ENCODE measurements at regions not wholly inside any gene's neighbourhood (a gene's known extent, or its start where the extent isn't known, plus 50 kb on each side); places are given as distances from the start of the nearest gene placed in this dataset.
"Not testable (repeated sequence)": the region's sequence is repeated elsewhere in the genome, so short reads cannot be mapped to it uniquely, and the experiment has no call there.

DNA sequence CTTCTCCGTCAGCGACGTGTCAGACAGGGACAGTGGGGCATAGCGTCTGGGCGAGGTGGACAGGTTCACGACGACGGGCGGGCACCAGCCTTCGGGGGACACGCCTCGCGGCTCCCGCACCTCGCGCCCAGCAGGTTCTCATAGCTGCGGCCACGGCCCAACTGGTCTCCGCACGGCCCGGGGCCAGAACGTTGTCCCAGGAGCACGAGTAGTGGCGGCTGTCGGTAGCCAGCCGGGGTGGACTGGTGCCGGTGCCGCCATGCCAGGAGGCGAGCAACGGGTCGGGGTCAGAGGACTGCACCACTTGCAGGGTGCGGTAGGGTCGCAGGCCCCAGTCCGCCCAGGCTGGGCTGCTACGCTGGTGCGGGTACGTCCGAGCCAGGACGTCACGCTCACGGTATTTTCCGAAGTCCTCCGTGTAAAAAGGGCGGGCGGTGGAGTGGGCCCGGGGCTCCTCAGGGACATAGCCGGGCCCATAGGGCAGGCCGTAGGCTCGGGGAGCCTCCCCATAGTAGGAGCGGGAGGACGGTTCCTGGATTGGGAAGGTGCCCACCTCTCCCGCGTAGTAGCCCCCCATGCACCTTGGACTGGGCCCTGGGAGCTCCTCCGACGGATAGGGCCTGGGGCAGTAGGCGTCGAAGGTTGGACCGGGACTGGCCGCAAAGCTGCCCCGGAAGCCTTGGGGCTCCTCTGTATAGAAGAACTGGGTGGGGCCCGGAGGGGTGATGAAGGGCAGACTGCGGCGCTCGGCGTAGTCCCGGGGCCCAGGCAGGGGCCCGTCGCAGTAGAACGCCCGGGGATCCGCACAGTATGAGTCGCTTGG, 301.2 kb downstream of the CCDC74A start:
- DNase-seq (ENCODE audit: low spot score), result not testable (repeated sequence)

DNA sequence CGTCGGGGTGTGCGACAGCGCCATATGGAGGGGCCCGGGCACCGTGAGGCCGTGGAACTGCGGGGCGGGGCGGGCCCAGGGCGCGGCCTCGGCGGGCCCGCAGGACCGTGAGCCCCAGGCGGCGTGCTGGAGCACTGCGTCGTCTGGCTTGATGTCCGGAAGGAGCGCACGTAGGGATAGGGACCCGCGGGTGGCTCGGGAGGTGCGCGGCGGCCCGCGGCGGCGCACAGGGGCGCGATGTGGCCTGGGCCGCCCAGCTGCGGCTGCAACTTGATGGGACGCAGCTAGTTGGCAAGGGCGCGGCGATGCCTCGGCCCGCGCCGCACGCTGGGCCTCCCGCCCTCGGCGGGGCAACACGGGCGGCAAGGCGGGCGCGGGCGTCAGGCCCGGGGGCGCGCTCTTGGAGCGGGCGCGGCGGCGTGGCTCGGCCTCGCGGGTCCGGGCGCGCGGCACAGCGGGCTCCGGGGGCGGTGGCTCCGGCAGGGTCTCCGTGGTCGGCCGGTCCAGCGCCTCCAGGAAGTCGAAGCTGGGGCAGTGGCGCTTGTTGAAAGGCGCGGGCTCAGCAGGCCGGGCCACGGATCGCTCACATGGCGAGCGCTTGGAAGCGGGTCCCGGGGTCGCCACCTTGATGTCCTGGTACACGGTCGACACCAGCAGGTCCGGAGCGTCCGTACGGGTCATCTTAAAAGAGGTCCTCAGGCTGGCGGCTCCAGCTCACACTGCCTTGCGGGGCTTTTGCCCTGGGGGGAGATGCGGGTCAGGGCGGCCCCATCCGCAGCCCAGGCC, 302.0 kb downstream of the CCDC74A start:
- DNase-seq (ENCODE audit: low spot score), result not testable (repeated sequence)

DNA sequence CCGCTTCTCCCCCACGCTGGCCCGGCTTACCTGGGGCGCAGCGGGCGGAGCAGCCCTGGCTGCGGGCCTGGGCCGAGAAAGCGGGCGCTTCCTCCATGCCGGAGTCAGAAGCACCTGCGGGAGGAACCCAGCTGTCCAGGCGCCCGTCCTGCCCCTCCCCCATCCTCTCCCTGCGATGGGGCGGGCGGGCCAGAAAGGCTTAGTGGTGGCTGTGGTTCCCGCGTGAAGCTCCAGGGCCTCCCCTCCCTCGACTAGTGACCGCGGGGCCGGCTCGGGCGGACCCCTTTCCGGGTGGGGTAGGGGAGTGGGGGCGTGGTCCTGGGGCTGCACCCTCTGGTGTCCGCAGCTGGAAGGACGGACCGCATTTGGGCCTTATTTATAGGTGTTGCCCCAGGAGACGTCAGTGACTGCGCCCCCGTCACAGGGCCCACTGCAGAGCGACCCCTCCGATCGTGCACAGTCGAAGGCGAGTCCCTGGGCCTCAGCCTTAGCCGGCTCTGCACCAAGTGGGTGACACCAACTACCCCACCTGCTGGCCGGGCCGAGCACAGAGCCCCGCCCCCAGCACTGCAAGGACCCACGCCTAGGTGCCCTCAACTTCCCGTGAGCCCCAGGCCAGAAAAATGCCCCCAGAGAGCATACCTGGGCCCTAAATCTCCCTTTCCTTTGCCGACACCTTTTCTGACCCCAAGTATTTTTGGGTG, 302.7 kb downstream of the CCDC74A start:
- DNase-seq (ENCODE audit: low spot score), result not testable (repeated sequence)

DNA sequence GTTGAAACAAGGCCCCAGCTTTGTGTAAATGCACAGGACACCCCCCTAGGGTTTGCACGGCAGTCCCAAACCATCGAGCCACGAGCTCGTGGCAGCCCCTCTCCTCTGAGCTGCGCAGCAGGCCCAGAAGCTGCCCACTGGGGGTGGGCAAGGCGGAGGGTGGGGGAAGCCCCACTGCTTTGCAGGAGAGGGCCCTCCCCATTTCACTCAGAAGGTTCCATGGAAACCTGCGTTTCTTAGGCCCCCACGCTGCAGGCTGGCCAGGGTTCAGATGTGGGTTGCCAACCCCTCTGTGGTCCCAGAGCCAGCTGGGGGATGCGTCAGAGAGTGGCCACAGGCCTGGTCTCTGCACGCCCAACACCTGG, 303.2 kb downstream of the CCDC74A start:
- not testable (repeated sequence) for DNase-seq (ENCODE audit: low spot score)

DNA sequence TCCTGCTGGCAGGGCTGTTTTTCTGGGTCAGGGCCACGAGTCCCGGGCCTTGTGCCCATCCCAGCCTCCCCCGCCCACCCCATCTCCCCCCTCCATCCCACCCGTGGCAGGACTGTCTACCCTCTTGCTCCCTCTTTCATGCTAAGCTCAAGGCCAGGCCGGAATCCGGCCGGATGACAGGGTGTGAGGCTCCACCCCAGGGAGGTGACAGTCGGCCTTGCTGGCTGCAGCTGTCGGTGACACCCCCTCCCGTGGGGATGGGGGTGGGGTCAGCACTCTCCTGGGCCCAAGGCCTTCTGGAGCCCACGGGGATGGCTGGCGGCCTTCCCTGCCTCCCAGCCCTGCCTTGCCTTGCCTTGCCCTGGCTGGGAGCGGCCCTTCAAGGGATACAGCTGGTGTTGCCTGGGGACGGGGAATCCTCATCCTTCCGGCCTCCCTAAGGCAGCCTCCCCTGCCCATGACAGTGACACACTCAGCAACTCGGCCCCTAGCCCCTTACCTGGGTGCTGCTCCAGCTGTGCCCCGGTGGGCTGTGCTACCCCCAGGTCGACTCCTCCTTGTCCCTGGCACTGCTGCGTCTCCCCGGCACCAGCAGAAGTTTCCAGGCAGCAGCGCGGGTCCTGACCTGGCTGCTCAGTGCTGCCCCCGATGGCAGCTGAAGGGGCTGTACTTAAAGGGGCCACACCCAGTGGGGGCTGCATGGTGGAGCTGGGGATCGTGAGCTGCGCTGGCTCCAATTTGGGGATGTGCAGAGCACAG, 303.9 kb downstream of the CCDC74A start:
- DNase-seq (ENCODE audit: low spot score), result not testable (repeated sequence)

DNA sequence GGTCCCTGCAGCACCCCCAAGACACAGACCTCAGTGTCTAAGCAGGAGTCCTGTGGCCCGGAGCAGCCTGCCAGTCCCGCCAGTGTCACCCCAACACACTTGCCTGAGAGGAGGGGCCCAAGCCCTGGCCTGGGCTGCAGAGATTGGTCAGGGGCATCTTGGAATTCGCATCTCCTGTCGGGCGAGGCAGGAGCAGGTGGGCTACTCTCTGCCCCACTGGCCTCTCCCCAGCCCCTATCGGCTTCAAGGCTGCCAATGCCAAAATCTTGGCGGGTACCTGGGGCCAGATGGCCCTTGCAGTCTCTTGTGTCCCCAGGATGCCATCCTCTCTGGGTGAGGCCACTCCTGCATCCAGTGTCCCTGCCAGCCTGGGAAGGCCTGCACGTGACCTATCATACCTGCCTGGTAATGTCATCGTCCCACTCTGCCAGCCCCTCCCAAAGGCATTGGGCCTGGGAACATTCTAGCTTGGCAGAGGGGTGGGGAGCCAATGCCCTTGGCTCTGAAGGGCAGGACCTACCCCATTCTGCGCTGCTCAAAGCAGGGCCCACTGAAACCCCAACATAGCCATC, 304.6 kb downstream of the CCDC74A start:
- not testable (repeated sequence) for DNase-seq (ENCODE audit: low spot score)

DNA sequence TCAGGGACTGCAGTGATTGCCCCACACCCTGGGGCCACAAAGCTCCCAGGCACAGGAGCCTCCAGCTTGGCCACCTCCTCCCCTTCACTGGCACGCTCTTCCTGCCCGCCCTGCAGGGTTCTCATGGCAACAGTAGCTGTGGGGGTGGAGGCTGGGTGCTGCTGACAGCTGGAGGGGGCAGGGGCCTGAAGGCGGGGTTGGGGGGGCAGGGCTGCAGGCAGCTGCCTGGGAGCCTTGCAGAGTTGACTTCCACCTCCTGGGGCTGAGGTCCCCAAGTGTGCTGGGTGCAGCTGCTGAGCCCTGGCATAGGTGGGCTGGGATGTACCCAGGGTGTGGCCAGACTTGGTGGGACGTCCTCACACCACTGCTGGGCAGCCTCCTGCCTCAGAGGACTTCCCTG, 305.2 kb downstream of the CCDC74A start:
- not testable (repeated sequence) for DNase-seq (ENCODE audit: low spot score)

DNA sequence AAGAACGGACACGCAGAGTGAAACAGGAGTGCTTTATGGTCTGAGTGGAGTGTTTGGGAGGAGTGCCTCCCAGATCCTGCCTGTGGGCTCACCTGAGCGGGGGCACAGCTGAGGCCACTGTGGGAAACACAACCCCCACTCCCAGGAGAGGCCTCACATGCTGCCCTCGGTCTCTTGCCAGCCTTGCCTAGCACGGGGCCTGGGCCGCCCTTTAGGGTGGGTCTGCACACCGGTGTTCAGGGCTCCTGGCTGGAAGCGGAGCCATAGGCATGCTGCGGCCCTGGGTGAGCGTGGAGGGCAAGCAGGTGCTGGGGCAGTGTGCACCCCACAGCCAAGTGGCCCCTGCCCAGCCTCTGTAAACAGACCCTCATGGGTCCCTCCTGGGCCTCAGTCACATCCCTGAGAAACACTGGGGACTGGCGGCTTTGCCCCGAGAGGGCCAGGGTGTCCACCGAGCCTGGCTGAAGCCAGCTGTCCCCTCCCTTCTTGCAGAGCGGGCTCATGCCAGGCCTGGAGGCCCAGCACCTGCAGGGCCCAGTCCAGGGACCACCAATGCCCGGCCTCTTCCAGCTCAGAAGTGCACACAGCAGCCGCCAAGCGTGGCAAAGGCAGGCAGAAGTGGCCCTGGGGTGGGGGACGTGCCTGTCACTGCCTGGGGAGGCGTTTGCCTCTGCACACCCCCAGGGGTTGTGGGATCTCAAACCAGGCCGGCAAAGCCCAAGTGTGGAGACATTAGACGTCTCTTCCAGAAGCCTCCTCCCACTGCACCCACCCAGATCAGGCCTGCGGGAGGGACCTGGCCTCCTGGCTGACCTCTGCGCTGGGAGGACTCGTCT, 305.9 kb downstream of the CCDC74A start:
- DNase-seq (ENCODE audit: low spot score), result not testable (repeated sequence)

DNA sequence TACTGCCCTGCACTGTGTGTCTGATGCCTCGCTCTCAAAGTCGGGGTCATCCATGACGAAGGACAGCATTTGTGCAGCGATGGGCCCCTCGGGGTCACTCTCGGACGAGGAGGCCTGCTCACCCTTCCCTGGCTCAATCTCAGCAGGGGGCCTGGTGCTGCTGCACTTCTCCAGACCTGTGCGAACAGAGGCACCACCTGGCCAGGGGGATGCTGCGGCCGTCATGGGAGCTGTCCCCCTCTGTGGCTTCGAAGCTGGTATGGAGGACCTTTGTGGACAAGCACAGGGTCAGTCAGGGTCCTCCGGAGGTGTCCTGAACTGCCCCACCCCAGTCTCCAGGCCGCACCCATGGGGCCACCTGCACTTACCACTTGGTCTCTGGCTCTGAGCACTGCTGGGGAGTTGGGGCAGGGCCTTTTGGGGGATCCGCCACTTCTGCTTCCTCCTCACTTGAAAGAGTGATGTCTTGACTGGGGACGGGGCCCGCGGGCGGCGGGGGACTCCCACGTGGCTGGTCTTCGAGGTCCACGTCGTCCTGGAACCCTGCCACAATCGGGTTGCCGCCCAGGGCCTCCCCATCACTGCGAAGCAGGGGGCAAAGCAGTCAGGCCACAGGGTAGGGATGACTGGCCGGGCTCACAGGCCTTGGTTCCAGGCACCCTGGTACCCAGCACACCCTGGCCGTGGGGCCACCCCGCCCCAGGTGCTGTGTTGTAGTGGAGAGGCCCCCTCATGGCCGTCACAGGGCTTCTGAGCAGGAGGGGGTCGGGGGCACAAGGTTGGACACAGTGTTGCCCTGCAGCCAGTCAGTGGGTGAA, 306.7 kb downstream of the CCDC74A start:
- not testable (repeated sequence) for DNase-seq (ENCODE audit: low spot score)

DNA sequence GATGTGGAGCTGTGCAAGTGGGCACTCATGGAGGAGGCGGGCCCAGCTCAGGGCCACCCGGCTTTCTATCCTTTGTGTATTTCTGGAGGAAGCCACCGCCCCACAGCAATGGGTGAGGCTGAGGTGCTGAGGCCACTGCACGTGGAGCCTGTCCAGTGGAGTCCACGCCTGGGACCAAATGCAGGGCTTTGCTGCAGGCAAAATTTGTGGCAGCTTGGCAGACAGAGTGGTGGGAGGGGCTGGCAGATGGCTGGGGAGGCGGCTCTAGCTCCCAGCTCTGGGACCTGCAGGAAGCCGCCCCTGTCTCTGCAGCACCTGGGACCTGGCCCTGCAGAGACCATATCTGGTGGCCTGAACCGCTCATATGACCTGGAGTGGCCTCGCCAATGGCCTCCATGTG, 307.3 kb downstream of the CCDC74A start:
- DNase-seq (ENCODE audit: low spot score), result not testable (repeated sequence)

DNA sequence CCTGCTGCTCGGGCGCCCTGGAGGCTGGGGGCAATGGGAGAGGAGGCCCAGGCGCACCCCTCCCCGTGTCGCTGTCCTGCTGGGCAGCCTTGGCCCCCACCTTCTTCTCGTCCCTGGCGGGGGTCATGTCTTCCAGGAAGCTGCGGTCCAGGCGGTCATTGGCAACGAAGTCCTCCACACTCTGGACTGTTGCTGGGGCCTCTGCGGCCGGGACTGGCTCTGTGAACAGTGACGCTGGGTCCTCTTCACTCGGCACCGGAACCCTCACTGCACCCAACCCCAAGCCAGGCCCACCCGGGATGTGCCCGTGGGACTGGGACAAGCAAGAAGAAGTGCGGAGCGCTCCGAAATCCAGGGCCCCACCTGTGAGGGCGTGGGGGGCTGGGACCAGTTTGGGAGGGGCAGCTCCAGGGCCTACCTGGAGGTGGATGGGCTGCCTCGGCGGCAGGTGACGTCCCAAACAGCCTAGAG, 308.0 kb downstream of the CCDC74A start:
- no peak for DNase-seq (ENCODE audit: low spot score)

DNA sequence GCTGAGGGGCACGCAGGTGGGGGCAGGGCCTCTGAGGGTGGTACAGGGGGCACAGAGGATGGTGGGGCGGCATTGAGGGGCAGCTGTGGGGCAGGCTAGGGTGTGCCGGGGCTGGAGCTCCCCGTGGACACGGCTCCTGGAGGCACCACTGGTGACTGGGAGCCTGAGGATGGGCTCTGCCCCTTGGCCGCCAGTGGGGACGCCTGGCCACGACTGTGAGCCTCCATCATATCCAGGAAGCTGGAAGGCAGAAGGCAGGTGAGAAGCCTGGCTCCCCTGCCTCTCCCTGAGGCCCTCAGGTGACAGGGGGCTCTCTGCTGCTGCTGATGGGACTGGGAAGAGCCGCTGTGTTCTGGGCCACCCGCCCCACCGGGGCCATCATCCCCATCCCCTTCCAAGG, 308.4 kb downstream of the CCDC74A start:
- DNase-seq (ENCODE audit: low spot score), result not testable (repeated sequence)

DNA sequence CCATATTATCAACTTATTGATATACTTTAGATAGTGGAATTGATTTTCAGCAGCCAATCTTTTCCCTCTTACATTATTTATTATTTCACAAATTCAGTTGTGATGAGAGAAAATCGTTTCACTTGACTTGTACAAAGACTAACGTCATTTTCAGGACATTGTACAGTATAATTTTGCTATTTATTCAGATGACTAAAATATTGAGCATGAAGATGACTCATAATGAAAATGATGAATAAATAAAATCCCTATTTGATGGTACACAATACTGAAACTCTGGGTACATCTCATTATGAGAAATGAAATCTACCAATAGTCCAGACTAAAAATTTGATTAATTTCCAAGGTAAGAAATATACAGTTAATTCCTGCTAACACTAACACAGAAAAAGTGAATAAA, 316.4 kb downstream of the CCDC74A start:
- not testable (repeated sequence) for DNase-seq (ENCODE audit: low spot score)

DNA sequence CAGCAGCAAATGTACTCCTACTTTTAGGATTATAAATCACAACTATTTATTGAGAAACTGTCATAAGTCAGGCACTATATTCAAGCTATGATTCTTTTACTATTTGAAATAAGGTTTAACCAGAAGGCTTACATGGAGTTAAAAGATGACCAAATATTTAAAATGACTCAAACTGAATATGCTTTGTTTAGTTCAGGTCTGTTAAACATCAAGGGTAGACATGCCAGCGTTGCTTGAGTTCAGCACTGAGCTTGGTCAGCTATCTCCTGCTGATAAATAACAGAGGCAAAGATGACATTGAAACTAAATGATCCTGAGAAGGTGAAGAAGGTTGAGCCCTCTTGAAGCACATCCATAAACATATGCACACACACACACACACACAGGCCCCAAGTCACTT, 305.6 kb downstream of the ANKRD30BL start:
- DNase-seq (ENCODE audit: low spot score), result not testable (repeated sequence)

DNA sequence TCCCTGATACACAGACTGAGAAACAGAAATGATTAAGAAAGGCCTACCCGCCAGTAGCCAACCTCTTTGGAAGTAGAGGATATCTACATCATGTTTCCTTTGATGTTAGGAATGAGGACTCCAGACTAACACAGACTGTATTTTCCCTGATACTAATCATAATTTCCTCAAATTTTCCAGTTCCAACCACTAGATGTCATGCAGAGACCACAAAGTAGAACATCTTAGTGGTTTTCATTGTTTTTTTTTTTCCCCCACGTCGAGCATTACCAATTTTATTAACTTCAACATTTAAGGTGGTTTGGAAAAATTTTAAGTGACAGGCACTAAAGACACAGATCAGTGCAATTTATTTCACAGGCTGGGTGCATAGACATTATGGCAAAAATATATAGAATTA, 303.6 kb downstream of the ANKRD30BL start:
- DNase-seq (ENCODE audit: low spot score), result not testable (repeated sequence)
